ENCODE measurements at regions not wholly inside any gene's neighbourhood (a gene's known extent, or its start where the extent isn't known, plus 50 kb on each side); places are given as distances from the start of the nearest gene placed in this dataset.

DNA sequence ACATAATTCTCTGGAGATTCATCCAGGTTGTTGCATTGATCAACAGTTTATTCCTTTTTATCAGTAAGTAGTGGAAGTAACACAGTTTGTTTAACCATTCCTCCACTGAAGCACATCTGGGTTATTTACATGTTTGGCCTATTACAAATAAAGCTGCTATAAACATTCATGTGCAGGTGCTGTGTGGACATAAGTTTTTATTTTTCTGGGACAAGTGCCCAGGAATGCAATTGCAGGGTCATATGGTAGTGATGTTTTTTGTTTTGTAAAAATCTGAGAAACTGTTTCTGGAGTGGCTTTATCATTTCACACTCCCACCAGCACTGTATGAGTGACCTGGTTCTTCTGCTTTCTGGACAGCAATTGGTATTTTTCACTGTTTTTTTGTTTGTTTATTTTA lies 505.4 kb downstream of the CCER1 start:
- TF ChIP-seq, protein P1, sequence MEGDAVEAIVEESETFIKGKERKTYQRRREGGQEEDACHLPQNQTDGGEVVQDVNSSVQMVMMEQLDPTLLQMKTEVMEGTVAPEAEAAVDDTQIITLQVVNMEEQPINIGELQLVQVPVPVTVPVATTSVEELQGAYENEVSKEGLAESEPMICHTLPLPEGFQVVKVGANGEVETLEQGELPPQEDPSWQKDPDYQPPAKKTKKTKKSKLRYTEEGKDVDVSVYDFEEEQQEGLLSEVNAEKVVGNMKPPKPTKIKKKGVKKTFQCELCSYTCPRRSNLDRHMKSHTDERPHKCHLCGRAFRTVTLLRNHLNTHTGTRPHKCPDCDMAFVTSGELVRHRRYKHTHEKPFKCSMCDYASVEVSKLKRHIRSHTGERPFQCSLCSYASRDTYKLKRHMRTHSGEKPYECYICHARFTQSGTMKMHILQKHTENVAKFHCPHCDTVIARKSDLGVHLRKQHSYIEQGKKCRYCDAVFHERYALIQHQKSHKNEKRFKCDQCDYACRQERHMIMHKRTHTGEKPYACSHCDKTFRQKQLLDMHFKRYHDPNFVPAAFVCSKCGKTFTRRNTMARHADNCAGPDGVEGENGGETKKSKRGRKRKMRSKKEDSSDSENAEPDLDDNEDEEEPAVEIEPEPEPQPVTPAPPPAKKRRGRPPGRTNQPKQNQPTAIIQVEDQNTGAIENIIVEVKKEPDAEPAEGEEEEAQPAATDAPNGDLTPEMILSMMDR (IDR thresholded peaks at IDR 0.05; ENCODE audit: poor library complexity, severe bottlenecking), result no peak
- TF ChIP-seq EP300 (conservative IDR thresholded peaks at IDR 0.05; ENCODE audit: poor library complexity, severe bottlenecking) (no peak), EZH2 (IDR thresholded peaks at IDR 0.05; ENCODE audit: borderline replicate concordance, insufficient read depth, low read length, poor library complexity, severe bottlenecking) (no peak), SMC3 (conservative IDR thresholded peaks at IDR 0.05; ENCODE audit: poor library complexity) (no peak), POLR2AphosphoS5 (IDR thresholded peaks at IDR 0.05) (no peak), TAF1 (IDR thresholded peaks at IDR 0.05; ENCODE audit: low read depth) (no peak)
- TF ChIP-seq, protein P2, sequence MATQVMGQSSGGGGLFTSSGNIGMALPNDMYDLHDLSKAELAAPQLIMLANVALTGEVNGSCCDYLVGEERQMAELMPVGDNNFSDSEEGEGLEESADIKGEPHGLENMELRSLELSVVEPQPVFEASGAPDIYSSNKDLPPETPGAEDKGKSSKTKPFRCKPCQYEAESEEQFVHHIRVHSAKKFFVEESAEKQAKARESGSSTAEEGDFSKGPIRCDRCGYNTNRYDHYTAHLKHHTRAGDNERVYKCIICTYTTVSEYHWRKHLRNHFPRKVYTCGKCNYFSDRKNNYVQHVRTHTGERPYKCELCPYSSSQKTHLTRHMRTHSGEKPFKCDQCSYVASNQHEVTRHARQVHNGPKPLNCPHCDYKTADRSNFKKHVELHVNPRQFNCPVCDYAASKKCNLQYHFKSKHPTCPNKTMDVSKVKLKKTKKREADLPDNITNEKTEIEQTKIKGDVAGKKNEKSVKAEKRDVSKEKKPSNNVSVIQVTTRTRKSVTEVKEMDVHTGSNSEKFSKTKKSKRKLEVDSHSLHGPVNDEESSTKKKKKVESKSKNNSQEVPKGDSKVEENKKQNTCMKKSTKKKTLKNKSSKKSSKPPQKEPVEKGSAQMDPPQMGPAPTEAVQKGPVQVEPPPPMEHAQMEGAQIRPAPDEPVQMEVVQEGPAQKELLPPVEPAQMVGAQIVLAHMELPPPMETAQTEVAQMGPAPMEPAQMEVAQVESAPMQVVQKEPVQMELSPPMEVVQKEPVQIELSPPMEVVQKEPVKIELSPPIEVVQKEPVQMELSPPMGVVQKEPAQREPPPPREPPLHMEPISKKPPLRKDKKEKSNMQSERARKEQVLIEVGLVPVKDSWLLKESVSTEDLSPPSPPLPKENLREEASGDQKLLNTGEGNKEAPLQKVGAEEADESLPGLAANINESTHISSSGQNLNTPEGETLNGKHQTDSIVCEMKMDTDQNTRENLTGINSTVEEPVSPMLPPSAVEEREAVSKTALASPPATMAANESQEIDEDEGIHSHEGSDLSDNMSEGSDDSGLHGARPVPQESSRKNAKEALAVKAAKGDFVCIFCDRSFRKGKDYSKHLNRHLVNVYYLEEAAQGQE (IDR thresholded peaks at IDR 0.05; ENCODE audit: borderline replicate concordance), result no peak

Data from neural cell (in vitro differentiated cells).